SU-DHL-6 (cell line): ENCODE measurements at regions not wholly inside any gene's neighbourhood (a gene's known extent, or its start where the extent isn't known, plus 50 kb on each side); places are given as distances from the start of the nearest gene placed in this dataset.

Experiments used
- H2AFZ ChIP-seq: fragments of 200-600 bp; sonication (generic); 2 replicates; pipeline ENCODE4 v1.6.1; 2014; ENCODE audit warnings: low read depth, mild to moderate bottlenecking, moderate library complexity, mixed read lengths, antibody characterized with exemption, low read length; ENCODE audit not compliant: severe bottlenecking
- H3F3A ChIP-seq: fragments of 200-600 bp; shearing (Covaris generic); 2 replicates; pipeline ENCODE4 v1.6.0; 2016; ENCODE audit warnings: antibody characterized with exemption, mild to moderate bottlenecking; ENCODE audit not compliant: insufficient read depth
- H3K27ac ChIP-seq: fragments of 200-600 bp; sonication (generic); 2 replicates; pipeline ENCODE4 v1.5.1; 2016; ENCODE audit warnings: low read depth, mild to moderate bottlenecking, low read length, moderate library complexity, mixed read lengths
- H3K27me3 ChIP-seq: fragments of 200-600 bp; sonication (generic), shearing (Covaris generic); 2 replicates; pipeline ENCODE4 v1.6.0; 2014; ENCODE audit warnings: mild to moderate bottlenecking, low read length
- H3K36me3 ChIP-seq: fragments of 200-600 bp; sonication (generic); 2 replicates; pipeline ENCODE4 v1.6.1; 2014; ENCODE audit warnings: mild to moderate bottlenecking, low read length, mixed read lengths
- H3K4me2 ChIP-seq: fragments of 300-600, 200-600 bp; shearing (Covaris generic), sonication (generic); 2 replicates; pipeline ENCODE4 v1.6.0; 2014; ENCODE audit warnings: low read length, low read depth, mild to moderate bottlenecking; ENCODE audit not compliant: poor library complexity, severe bottlenecking
- H3K4me3 ChIP-seq: fragments of 200-600 bp; sonication (generic); 2 replicates; pipeline ENCODE4 v1.5.1; 2014; ENCODE audit warnings: antibody characterized with exemption, low read length, mild to moderate bottlenecking, mixed read lengths; ENCODE audit not compliant: insufficient read depth, poor library complexity, severe bottlenecking
- H3K79me2 ChIP-seq: fragments of 200-600 bp; sonication (generic); 2 replicates; pipeline ENCODE4 v1.6.1; 2014; ENCODE audit warnings: mild to moderate bottlenecking, low read length, moderate library complexity; ENCODE audit not compliant: insufficient read depth
- H3K9ac ChIP-seq: fragments of 200-600 bp; sonication (generic); 2 replicates; pipeline ENCODE4 v1.7.0; 2014; ENCODE audit warnings: mild to moderate bottlenecking, low read length
- H3K9me2 ChIP-seq: fragments of 200-600 bp; sonication (generic); replicated peaks from 2 replicates; pipeline ENCODE4 v1.6.1; 2014; ENCODE audit warnings: low read length; ENCODE audit not compliant: insufficient read depth
- H3K9me3 ChIP-seq: fragments of 200-600 bp; sonication (generic); 2 replicates; pipeline ENCODE4 v1.6.1; 2014; ENCODE audit warnings: low read length, mixed read lengths; ENCODE audit not compliant: insufficient read depth
- H4K20me1 ChIP-seq: fragments of 200-600 bp; sonication (generic); 2 replicates; pipeline ENCODE4 v1.6.1; 2014; ENCODE audit warnings: low read depth, mild to moderate bottlenecking, antibody characterized with exemption, low read length, moderate library complexity, mixed read lengths
- CTCF ChIP-seq: fragments of 200-600 bp; sonication (generic); IDR thresholded peaks from one replicate; pipeline ENCODE4 v1.5.1; 2017; ENCODE audit warnings: antibody characterized with exemption, mild to moderate bottlenecking, low read length, moderate library complexity; ENCODE audit not compliant: insufficient read depth, poor library complexity, severe bottlenecking
- EZH2phosphoT487 ChIP-seq: fragments of 200-600 bp; sonication (generic), shearing (Covaris generic); conservative IDR thresholded peaks from 2 replicates; pipeline ENCODE4 v1.6.1; 2018; ENCODE audit warnings: mild to moderate bottlenecking, antibody characterized with exemption, low read length, moderate library complexity, mixed read lengths

- Histone ChIP-seq H3K27ac (no peak overlapping the region), H3K4me2 (no peak overlapping the region), H3K79me2 (no peaks in the 10 kb centered on the region), H4K20me1 (no peaks in the 10 kb centered on the region), H3K9ac (no peak overlapping the region), H2AFZ (no peak overlapping the region), H3K9me2 (no peaks in the 10 kb centered on the region), H3K36me3 (no peaks in the 10 kb centered on the region), H3K4me3 (no peak overlapping the region), H3K9me3 (no peaks in the 10 kb centered on the region), H3K27me3 (no peaks in the 10 kb centered on the region), H3F3A (no peaks in the 10 kb centered on the region)
- TF ChIP-seq CTCF (no peak), EZH2phosphoT487 (no peak)
Observed at GRCh38 chr2:236719192-236719635, 149.6 kb downstream of the ACKR3 start.

GRCh38 chr2:236720974-236721540, 151.4 kb downstream of the ACKR3 start:
- H3K27me3 ChIP-seq = no peaks in the 10 kb centered on the region
- H3K36me3 ChIP-seq = no peaks in the 10 kb centered on the region
- no peaks in the 10 kb centered on the region for H3K9me3 ChIP-seq

GRCh38 chr2:236724200-236724599, 154.6 kb downstream of the ACKR3 start:
- Histone ChIP-seq H3K27me3 (no peaks in the 10 kb centered on the region), H3K4me2 (no peak overlapping the region), H4K20me1 (no peaks in the 10 kb centered on the region), H3K9ac (no peak overlapping the region), H3K36me3 (no peaks in the 10 kb centered on the region), H3F3A (no peaks in the 10 kb centered on the region), H3K79me2 (no peaks in the 10 kb centered on the region), H3K9me2 (no peaks in the 10 kb centered on the region), H2AFZ (no peak overlapping the region), H3K4me3 (no peak overlapping the region), H3K9me3 (no peaks in the 10 kb centered on the region), H3K27ac (no peak overlapping the region)
- TF ChIP-seq CTCF (no peak), EZH2phosphoT487 (no peak)

More at GRCh38 chr2:236720974-236721540, 151.4 kb downstream of the ACKR3 start:
- no peaks in the 10 kb centered on the region for H3F3A ChIP-seq
- H3K79me2 ChIP-seq = no peaks in the 10 kb centered on the region
- H3K27ac ChIP-seq = no peak overlapping the region
- H2AFZ ChIP-seq = no peak overlapping the region
- no peaks in the 10 kb centered on the region for H4K20me1 ChIP-seq
- TF ChIP-seq CTCF = no peak
- TF ChIP-seq EZH2phosphoT487 = no peak
- no peak overlapping the region for H3K4me2 ChIP-seq
- H3K4me3 ChIP-seq = no peak overlapping the region
- no peaks in the 10 kb centered on the region for H3K9me2 ChIP-seq
- H3K9ac ChIP-seq = no peak overlapping the region
